Fibroblast of pulmonary artery (primary cell): ENCODE measurements at regions not wholly inside any gene's neighbourhood (a gene's known extent, or its start where the extent isn't known, plus 50 kb on each side); places are given as distances from the start of the nearest gene placed in this dataset.

Experiments used
- DNase-seq: peaks from one replicate; pipeline ENCODE4 v3.0.0-alpha.2; 2010; ENCODE audit warnings: low read depth
- H3K4me3 ChIP-seq: replicated peaks from 2 replicates; pipeline ENCODE4 v1.5.1; 2011; ENCODE audit warnings: low read depth, mild to moderate bottlenecking, control low read depth, low read length, moderate library complexity
- CTCF ChIP-seq: IDR thresholded peaks from 2 replicates; pipeline ENCODE4 v1.5.1; 2011; ENCODE audit warnings: mild to moderate bottlenecking, control low read depth, low read length, inconsistent platforms; ENCODE audit errors: missing control alignments

GRCh38 chr10:130587718-130588117 lies 451.5 kb downstream of the GLRX3 start:
- TF ChIP-seq CTCF, result no peak
- no peak overlapping the region for H3K4me3 ChIP-seq
- no peak for DNase-seq

- no peak for DNase-seq
- TF ChIP-seq CTCF, result no peak
- H3K4me3 ChIP-seq, result no peak overlapping the region
These were observed 469.8 kb downstream of the GLRX3 start for GRCh38 chr10:130606001-130606405.

GRCh38 chr10:130607366-130607765 lies 471.2 kb downstream of the GLRX3 start:
- no peak for TF ChIP-seq CTCF
- H3K4me3 ChIP-seq, result no peak overlapping the region
- no peak for DNase-seq

- TF ChIP-seq CTCF, result no peak
- no peak overlapping the region for H3K4me3 ChIP-seq
- no peak for DNase-seq
These were observed 475.0 kb downstream of the GLRX3 start for GRCh38 chr10:130611239-130611638.

- H3K4me3 ChIP-seq, result no peak overlapping the region
- TF ChIP-seq CTCF, result no peak
- DNase-seq, result no peak
These were observed 479.3 kb downstream of the GLRX3 start for GRCh38 chr10:130615457-130615856.

GRCh38 chr10:130617985-130618384 lies 481.8 kb downstream of the GLRX3 start:
- H3K4me3 ChIP-seq, result no peak overlapping the region
- TF ChIP-seq CTCF, result no peak
- DNase-seq, result no peak

GRCh38 chr10:130618647-130619046 lies 482.5 kb downstream of the GLRX3 start:
- no peak for TF ChIP-seq CTCF
- DNase-seq, result no peak

More at GRCh38 chr10:130618647-130619046, 482.5 kb downstream of the GLRX3 start:
- H3K4me3 ChIP-seq, result no peak overlapping the region
